Inferior parietal cortex (tissue), 1 donor: ENCODE measurements at regions not wholly inside any gene's neighbourhood (a gene's known extent, or its start where the extent isn't known, plus 50 kb on each side); places are given as distances from the start of the nearest gene placed in this dataset.
"Not testable (repeated sequence)": the region's sequence is repeated elsewhere in the genome, so short reads cannot be mapped to it uniquely, and the experiment has no call there.

Experiments
- DNase-seq: peaks from one replicate; pipeline ENCODE4 v3.0.0-alpha.2; 2016; ENCODE audit errors: extremely low spot score

DNA sequence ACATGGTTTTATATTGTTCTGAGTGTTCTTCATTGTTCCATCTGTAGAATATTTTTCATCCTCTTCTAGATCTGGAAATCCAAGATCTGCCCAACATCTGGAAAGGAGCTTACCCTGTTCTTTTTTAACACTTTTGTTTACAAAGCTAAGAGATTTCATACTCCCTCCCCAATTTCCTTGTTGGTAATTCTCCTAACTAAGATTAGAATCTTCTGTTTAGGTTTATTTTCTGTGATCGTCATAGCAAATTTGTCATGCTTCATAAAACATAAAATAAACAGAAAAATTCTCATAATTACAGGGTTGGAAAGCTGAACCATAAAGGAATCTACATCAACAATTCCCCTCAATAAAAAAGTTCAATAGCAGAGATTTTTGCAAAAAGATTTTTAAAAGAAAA lies 580.3 kb upstream of the CA10 start:
- DNase-seq, result no peak

DNA sequence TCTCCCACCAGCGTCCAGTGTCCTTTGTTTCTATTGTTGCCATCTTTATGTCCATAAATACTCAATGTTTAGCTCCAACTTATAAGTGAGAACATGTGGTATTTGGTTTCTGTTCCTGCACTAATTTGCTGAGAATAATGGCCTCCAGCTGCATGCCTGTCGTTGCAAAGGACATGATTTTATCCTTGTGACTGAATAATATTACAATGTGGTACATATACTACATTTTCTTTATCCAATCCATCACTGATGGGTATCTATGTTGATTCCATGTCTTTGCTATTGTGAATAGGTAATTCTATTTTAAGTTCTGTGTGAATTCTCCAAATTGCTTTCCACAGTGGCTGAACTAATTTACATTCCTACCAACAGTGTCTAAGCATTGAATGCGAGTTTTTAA lies 578.6 kb upstream of the CA10 start:
- no peak for DNase-seq

DNA sequence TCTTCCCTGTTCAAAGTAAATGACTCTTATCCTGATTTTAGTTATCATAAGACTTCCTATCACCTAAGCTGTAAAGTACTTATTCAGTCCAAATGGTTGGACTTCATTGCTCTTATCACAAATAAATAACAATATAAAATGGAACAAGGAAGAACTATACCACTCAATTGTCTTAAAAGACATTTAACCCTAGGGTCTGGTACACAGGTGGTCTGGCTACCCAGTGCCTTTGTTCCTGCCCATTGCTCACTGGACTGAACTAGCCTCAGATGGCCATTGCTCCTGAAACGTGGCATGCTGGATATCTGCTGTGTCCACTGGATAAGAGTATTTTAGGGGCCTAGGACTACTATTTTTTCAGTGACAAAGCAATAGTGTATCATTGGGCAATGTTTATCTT lies 574.3 kb upstream of the CA10 start:
- no peak for DNase-seq

DNA sequence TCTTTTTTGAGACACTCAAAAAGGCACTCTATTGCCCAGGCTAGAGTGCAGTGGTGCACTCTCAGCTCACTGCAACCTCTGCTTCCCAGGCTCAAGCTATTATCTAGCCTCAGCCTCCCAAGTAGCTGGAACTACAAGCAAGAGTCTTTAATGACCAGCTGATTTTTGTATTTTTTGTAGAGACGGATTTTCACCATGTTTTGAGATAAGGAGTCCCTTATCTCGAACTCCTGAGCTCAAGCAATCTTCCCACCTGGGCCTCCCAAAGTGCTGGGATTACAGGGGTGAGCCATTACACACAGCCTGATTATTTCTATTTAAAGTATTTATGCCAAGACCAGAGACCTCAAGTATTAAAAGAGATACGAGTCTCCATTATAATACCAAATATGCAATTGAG lies 566.1 kb upstream of the CA10 start:
- DNase-seq, result no peak

DNA sequence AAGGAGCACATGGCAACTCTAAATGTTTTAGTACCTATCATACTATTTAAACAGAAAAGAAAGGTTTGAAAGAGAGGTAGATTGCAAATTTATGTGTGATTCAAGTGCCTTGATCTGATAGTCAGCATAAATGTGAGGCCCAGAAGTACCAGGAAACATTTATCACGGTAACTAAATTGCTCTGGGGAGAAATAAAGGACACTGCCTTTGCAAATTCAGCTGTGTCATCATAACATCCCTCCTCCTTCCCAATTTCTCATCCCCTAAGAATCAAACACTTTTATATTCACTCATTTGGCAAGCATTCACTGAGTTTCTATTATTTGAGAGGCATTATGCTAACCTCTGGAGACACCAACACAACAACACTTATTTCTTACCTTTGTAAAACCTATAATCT lies 563.4 kb upstream of the CA10 start:
- no peak for DNase-seq

DNA sequence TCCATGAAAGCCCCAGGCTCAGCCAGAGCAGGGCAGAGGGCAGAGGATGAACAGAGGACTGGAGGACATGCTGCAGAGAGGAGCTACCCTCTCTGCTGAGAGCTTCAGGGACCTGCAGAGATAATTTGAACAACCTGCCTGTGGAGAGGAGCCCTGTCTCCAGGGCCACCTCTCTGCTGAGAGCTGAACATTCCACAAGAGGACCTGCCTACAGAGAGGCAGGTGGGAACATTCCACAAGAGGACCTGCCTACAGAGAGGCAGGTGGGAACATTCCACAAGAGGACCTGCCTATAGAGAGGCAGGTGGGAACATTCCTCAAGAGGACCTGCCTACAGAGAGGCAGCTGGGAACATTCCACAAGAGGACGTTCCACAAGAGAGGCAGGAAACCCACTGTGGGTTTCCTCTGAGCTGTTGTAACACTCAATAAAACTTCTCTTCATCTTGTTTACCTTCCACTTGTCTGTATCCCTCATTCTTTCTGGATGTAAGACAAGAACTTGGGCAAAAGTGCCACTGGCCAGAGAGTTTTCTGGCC lies 551.9 kb upstream of the CA10 start:
- DNase-seq, result no peak

DNA sequence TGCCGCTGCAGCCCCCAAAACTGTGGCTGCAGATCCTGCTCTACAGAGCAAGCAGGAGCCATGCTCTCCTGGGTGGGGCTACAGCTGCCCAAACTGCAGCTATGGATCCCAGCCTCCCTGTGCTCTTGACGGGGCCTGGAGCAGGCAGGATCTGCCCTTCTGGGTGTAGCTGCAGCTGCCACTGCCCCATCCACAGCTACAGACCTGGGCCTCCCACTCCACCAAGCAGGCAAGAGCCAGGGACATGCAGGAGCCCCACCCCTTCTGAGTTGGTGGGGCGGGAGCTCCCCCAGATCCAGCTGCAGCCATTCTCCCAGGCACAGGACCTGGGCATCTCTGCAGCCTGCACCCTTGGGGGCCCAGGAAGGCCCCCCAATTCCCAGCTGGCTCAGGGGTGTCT lies 551.2 kb upstream of the CA10 start:
- DNase-seq, result no peak

DNA sequence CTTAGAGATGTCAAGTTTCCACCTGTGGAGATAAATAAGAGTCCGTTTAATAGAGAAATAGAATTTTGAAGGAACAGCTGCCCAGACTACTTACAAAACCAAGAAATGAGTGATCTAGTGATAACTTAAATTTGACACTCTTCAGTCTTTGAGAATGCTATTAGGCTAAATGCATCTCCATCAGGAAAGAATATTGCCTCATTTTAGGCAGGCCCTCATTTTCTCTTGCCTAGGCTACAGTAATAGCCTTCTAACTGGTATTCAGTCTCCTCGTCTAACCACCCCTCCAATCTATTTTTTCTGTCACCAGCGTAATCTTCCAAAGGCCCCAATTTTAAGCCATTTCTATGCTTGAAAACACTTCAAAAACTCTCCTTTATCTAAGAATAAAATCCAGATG lies 537.8 kb upstream of the CA10 start:
- no peak for DNase-seq

DNA sequence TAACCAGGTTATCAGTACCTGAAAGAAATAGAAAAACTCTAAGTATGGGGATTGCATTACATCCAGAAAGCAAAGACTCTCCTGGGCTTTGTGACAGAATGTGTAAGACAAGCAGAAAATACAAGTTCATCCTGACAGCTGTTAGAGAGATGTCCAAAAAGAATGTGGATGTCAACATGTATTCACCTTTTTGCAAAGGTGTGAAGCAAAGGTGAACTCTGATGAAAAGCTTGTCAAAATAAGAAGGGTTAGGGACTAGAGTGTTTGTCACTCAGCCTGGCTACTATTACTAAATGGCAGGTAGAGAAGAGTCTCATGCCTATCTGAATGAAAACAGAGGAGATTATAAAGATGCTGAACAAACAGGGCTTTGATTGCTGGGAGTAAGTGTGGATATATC lies 527.6 kb upstream of the CA10 start:
- no peak for DNase-seq

DNA sequence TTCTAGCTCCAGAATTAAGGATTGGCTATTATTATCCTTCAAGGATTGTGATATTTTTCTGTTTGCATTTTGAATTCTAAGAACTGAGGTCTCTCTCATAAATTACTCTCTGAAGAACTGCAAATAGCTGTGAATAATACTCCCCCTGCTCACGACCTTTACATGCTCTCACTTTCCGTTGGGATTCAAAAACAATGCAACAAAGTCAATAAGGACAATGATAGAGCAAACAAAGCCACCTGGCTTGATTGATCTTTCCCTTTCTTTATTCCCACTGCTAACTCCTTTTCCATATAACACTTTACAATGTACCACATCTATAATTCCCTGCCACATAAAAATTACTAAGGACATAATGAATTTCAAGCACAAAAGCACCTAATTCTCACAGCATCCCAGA lies 523.0 kb upstream of the CA10 start:
- DNase-seq, result no peak

DNA sequence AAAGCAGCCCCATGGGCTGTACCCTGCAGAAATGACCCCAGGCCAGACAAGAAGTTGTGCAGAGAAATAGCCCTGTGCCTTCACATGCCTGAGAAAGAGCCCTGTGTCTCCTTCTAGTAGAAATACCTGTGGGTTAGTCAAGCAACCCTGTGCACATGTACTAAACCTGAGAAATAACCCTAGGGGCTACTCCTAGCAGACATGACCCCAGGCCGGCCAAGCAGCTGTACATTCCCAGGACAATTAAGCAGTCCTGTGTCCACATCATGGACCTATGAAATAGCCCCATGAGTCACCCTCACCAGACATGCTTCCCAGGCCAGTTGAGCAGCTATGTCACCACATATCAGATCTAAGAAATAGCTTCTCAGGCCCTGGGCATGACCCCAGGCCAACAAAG lies 519.7 kb upstream of the CA10 start:
- no peak for DNase-seq

DNA sequence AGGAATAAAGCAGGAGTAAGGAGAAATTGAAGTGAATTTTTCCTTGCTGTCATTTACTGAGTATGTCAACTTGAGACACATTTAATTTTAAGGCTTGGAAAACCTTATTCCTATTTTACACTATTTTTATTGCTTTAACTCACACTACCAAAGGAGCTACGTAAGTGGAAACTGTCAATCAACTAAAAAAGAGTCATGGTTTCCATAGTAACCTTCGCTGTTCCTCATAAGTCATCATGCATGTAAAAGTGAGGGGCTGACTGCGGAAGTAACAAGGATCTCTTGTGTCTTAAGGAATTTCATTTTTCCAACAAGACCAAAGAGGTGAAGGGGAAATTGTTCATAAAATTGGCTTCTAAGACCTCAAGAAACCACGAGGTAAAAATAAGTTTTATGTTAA lies 516.2 kb upstream of the CA10 start:
- no peak for DNase-seq

DNA sequence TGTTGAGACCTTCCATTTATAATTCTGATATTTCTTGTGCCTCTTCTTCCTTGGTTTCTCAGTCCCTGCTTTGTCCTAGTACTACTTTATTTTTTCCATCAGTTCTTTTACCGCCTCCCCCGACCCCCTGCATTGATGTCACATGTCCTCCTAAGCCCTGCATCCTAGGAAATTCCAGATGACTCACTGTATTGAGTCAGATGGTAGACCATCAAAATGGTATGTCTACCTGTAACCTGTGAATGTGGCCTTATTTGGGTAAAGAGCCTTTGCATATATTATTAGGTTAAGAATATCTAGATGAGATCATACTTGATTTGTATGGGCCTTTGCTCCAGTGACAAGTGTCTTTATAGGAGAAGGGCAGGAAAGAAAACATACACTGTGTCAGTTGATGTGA lies 515.3 kb upstream of the CA10 start:
- no peak for DNase-seq

DNA sequence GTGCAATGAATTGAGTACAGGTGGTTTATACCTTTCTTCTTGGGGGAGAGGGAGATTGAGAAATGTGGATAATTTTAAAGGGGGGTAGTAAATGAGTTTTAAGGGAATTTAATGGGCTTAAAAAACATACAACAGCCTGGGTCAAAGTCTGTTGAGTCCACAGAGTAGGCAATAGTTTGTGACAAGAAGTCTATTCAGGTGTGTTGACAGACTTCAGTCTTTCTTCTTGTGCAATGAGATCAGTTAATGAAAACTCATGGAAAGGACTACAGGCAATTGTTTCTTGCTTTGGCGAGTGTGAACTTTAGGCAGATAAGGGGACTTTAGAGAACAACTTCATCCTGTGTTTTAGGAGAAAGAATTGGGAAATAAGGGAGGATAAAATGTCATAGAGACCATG lies 507.8 kb upstream of the CA10 start:
- DNase-seq, result no peak

DNA sequence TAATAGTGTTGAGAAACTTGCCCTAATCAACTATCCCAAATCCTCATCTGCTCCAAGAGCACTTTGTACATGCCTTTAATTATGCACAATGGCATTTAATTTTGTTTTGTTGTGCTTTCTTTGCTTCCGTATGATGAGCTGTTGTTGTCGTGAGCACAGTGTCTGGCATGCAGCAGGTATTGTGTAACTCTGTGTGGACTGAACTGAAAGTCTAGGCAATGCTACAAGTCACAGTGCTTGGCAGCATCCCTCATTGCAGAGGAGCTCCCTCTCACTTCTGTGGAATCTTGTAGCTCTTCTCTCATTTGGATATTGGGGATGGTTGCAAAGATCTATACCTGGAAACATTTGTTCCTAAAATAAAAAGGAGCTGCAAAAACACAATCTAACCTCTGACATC lies 502.2 kb upstream of the CA10 start:
- no peak for DNase-seq

DNA sequence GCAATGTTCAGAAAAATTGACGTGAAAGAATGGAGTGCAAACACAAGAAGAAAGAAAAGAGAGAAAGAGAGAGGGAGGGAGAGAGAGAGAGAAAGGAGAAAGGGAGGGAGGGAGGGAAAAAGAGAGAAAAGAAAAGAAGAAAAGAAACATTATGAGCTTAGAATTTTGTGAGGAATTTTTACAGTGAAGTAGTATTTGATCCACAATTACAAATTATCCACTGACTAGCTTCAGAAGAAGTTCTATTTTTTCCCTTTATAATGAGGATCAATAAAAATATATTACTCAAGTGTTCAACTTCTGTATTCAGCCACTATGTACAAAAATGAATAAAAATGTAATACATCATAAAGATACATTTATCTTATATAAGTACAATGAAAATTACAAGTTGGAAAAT lies 494.5 kb upstream of the CA10 start:
- no peak for DNase-seq

DNA sequence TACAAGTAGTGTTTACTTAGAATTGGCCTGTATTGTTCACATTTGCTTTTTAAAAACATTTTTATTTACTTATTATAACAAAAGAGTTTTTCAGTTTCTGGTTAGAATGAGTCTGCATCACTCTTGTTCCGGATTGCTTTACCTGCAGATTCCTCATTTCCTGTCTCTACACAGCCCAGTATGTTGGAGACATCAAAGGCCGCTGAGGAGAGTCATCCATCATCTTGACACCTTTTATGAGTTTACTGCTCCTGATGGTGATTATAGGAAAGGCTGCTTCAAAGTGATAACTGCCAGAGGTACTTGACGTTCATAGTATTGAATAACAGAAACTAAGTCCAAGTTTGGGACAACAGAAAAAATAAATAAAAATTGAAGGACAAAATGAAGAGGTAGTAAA lies 490.5 kb upstream of the CA10 start:
- no peak for DNase-seq

DNA sequence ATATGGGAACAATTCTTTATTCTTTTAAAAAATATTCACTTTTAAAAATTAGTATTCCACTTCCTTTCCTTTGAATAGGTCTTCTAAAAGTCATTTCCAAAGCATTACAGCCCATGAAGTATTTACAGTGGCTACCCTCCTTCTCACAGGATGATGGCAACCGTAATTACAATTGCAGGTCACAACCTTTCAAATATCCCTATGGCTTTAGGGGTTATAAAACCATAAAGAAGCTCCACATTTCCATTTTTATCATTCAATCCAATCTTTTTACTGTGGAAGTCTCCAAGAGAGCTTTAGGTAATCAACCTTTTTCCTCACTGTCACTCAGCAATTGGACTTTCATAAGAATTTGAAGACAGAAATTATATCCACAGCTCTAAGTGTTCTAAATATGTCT lies 488.9 kb upstream of the CA10 start:
- DNase-seq, result no peak

DNA sequence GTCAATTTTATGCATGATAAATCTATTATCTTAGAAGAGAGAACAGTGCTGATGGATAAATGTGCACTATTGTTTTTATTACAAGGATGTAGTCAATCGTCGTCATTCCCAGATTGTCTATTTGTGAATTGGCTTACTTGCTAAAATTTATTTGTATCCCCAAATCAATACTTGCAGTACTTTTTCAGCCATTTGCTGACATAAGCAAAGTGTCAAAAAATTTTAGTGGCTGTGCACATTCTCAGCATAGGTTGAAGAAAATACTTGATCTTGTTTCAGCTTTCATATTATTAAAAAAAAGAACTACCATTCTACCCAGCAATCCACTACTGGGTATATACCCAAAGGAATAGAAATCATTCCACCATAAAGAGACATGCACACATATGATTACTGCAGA lies 477.9 kb upstream of the CA10 start:
- DNase-seq, result no peak

DNA sequence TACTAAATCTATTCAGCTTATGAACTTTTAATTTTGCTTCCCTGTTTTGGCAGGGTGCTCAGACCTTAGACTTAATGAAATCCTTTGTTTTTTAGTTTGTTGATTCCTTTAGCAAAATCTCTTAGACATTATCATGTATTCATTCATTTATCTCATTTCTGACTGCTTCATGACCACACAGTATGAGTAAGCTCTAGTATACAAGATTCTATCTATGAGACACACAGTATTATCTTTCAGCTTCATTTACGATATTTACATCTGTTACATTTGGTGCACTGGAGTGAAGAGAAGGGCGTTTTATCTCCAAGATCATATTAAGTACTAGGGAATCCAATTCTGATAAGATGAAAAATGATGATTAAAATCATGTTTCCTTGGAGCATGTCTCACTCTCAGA lies 448.1 kb upstream of the CA10 start:
- DNase-seq, result no peak

DNA sequence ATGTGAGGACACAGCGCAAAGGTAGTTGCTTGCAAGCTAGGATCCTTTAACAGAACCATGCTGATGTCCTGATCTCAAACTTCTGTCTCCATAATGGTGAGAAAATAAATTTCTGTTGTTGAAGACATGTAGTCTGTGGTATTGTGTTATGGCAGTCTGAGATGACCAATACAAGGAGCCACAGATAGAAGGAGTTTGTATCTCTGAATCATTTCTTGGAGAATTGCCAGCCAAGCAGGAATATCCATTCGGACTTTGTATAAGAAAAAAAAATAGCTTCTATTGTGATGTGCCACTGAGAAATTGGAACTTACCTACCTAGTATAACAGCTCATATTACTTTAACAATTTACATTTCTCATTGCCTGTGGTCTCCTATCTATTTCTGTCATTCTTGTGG lies 447.6 kb upstream of the CA10 start:
- no peak for DNase-seq

DNA sequence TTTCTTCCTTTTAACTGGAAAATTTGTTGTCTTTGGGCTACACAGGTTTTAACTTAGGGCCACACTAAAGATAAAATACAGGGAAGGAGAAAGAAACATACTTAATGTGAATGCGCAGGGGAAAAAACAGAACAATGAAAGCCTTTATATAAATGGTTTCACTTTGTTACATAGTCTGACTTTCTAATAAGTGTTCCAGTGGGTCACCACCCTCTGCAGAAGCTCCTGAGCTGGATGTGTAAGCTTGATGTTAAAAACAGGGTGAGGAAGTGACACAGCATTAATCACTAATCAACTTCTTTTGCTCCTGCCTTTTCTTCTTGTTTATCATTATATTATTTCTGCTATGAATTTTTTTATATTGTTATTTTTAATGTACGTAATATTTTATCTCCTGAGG lies 445.6 kb upstream of the CA10 start:
- no peak for DNase-seq

DNA sequence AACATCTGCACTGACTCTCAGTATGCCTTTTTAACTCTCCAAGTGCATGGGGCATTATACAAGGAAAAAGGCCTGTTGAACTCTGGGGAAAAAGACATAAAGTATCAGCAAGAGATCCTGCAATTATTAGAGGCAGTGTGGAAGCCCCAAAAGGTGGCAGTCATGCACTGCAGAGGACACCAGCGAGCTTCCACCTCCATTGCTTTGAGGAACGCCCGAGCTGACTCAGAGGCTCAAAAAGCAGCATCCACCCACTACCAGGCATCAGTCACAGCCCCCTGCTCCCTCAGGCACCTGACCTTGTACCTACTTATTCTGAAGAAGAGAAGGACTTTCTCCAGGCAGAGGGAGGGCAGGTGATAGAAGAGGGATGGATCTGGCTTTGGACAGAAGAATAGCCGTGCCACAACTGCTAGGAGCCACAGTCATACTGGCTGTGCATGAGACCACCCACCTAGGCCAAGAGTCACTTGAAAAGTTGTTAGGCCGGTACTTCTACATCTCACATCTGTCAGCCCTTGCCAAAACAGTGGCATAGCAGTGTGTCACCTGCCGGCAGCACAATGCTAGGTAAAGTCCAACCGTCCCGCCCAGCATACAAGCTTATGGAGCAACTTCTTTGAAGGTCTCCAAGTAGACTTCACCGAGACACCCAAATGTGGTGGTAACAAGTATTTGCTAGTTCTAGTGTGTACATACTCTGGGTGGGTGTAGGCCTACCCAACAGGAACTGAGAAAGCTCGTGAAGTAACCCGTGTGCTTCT lies 439.1 kb upstream of the CA10 start:
- not testable (repeated sequence) for DNase-seq

DNA sequence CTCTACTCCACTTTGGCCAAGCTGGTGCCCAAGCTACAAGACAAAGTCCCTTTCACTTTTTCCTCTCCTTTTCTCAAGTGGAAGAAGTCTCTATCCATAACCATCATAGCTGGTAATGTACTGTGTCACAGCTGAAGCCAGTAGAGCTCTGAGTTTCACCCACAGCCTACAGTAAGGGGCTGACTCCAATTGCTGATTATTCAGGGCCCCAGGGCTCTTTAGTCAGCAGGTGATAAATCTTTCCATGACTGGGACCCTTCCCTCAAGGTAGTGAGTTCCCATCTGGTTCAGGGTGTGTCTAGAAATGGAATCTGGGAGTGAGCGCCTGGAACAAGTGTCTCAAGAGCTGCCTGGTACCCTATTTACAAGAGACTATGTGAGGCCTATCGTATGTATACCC lies 436.0 kb upstream of the CA10 start:
- DNase-seq, result no peak
